ENCODE measurements at regions not wholly inside any gene's neighbourhood (a gene's known extent, or its start where the extent isn't known, plus 50 kb on each side); places are given as distances from the start of the nearest gene placed in this dataset.

DNA sequence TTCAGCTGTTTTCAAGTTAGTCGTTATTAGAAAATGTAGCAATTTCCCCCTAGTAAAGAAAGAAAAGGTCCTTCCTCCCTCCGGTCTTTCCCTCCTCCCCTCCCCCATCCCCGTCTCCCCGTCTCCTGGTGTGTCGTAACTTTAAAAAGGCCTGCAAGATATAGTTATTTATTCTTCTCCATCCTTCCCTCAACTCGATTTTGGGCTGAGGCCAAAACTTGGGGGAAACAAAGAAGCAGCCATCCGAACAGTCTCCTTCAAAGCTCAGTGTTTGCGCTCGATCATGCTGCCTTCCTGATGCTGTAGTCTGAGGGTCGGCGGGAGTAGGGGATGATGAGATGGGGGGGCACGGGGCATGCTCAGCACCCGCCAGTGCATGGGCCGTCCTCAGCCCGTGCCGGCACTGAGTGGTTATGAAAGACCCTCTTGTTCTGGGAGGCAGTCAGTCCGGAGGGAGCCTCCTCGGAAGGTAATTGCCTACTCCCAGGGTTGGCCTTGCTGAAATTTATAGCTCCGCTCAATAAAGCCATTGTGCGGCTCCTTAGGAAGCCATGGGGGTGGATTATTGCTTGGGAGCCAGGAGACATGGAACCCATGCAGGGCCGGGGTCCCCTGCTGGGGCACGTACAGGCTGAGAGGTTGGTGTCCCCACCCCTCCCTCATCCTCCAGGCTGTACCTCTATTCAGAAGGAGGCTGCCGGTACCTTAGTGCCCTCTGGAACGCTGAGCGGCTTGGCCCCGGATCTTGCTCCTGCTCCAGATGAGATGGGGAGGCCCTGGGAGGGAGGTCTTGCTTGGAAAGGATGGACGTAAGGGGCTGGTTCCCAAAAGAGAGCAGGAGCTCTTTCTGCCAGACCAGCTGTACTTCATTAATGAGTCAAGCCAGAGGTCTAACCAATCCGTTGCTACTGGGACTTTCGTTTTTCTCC lies 212.7 kb upstream of the CADM1 start:
- H3K4me1 ChIP-seq (ENCODE audit: control insufficient read depth, insufficient read depth, low read length): no peaks in the 10 kb centered on the region; the same call in 1 of the 2 replicates
- H3K4me3 ChIP-seq (ENCODE audit: low read depth, low read length): no peak overlapping the region
- no peak overlapping the region for H3K27ac ChIP-seq (ENCODE audit: low read depth, low read length)
- no peaks in the 10 kb centered on the region for H3K27me3 ChIP-seq (ENCODE audit: control insufficient read depth, insufficient read depth, low read length)
- no peaks in the 10 kb centered on the region for H3K9me3 ChIP-seq (ENCODE audit: control insufficient read depth, insufficient read depth, low read length)
- H3K9ac ChIP-seq (ENCODE audit: low read depth, low read length): no peak overlapping the region
- no peaks in the 10 kb centered on the region for H3K36me3 ChIP-seq (ENCODE audit: control insufficient read depth, insufficient read depth, low read length)

DNA sequence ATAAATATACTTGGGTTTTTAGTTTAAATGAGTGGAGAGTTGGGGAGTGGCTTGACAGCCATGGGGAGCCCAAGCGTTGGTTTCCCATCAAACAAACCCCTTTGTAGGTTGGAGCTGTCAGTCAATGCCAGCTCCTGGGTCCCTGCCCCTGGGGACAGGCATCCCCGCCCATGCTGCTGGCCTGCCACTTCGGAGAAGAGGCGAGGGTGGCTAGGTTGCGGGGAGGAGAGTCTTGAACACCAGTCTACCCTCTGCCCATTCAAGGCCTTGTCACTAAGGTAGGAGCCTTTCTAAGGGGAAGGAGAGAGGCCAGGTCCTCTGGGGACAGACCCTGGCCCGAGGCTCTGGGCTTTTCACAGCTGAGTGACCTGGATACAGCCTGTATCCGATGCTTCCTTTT lies 211.9 kb upstream of the CADM1 start:
- Histone ChIP-seq H3K27ac (ENCODE audit: low read depth, low read length) (no peak overlapping the region), H3K4me1 (ENCODE audit: control insufficient read depth, insufficient read depth, low read length) (no peaks in the 10 kb centered on the region; the same call in 1 of the 2 replicates), H3K27me3 (ENCODE audit: control insufficient read depth, insufficient read depth, low read length) (no peaks in the 10 kb centered on the region), H3K9ac (ENCODE audit: low read depth, low read length) (no peak overlapping the region), H3K4me3 (ENCODE audit: low read depth, low read length) (no peak overlapping the region), H3K9me3 (ENCODE audit: control insufficient read depth, insufficient read depth, low read length) (no peaks in the 10 kb centered on the region), H3K36me3 (ENCODE audit: control insufficient read depth, insufficient read depth, low read length) (no peaks in the 10 kb centered on the region)

DNA sequence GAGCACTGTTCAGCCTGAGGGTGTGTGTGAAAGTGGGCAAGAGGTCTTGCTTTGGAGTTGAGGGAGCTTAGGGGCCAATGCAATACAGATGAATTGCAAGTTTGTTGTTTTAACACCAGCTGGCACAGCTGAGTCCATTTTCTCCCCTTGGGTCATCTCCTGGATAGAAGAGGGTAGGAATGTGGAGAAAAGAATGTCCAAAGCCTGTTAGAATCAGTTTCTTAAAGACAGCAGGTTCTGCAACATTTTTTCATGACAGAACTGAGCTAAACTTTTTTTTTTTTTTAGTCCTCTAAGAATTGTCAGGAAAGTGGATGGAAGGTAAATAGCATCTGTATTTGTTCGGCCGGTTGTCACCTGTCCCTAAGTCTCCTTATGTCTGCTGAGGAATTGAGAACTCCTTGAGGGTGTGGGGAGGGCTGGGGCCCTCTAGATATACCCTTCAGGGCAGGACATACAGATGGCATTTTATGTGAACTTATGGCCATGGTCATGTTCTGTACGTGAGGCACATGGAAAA lies 211.1 kb upstream of the CADM1 start:
- Histone ChIP-seq H3K9me3 (ENCODE audit: control insufficient read depth, insufficient read depth, low read length) (no peaks in the 10 kb centered on the region), H3K36me3 (ENCODE audit: control insufficient read depth, insufficient read depth, low read length) (no peaks in the 10 kb centered on the region), H3K27ac (ENCODE audit: low read depth, low read length) (no peak overlapping the region), H3K9ac (ENCODE audit: low read depth, low read length) (no peak overlapping the region), H3K4me3 (ENCODE audit: low read depth, low read length) (no peak overlapping the region), H3K4me1 (ENCODE audit: control insufficient read depth, insufficient read depth, low read length) (no peaks in the 10 kb centered on the region; the same call in 1 of the 2 replicates), H3K27me3 (ENCODE audit: control insufficient read depth, insufficient read depth, low read length) (no peaks in the 10 kb centered on the region)

DNA sequence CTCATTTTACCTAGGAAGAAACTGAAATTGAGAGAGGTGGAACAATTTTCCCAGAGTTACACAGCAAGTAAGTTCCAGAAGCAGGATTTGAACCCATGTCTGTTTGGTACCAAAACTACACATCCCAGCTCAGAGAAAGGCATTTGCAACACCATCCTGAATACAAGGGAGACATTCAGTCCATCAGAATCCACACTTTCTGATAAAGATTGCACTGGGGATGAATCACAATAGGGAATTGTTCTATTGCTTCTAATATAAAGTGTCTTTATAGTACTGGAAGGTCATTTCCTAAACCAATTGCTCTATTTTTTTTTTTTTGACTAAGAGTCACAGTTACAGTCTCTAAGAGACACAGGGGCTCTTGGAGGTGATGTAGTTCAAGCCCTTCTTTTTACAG lies 208.1 kb upstream of the CADM1 start:
- Histone ChIP-seq H3K36me3 (ENCODE audit: control insufficient read depth, insufficient read depth, low read length) (no peaks in the 10 kb centered on the region), H3K4me1 (ENCODE audit: control insufficient read depth, insufficient read depth, low read length) (no peaks in the 10 kb centered on the region; the same call in 1 of the 2 replicates), H3K9ac (ENCODE audit: low read depth, low read length) (no peak overlapping the region)

DNA sequence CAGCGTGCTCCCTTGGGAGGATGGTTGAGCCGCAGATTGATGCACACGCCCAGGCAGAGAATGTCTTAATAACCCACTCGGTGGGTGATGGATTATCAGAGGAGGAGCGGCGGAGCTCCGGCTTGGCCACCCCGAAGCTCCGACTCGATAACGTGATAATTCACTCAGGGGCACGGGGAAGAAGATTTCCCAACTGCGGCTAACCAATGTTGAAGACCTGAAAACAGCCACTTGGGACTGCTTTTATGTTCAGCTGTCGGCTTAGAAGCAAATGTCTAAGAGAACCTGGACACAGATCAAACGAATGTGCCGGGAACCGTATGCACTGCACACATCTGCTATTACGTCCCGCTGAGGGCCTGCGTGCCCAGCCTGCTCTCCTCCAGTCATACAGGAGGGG lies 206.8 kb upstream of the CADM1 start:
- Histone ChIP-seq H3K27ac (ENCODE audit: low read depth, low read length) (no peak overlapping the region), H3K4me1 (ENCODE audit: control insufficient read depth, insufficient read depth, low read length) (no peaks in the 10 kb centered on the region), H3K36me3 (ENCODE audit: control insufficient read depth, insufficient read depth, low read length) (no peaks in the 10 kb centered on the region)

More for the DNA sequence above, 208.1 kb upstream of the CADM1 start:
- Histone ChIP-seq H3K27ac (ENCODE audit: low read depth, low read length) (no peak overlapping the region), H3K4me3 (ENCODE audit: low read depth, low read length) (no peak overlapping the region), H3K27me3 (ENCODE audit: control insufficient read depth, insufficient read depth, low read length) (no peaks in the 10 kb centered on the region), H3K9me3 (ENCODE audit: control insufficient read depth, insufficient read depth, low read length) (no peaks in the 10 kb centered on the region)

DNA sequence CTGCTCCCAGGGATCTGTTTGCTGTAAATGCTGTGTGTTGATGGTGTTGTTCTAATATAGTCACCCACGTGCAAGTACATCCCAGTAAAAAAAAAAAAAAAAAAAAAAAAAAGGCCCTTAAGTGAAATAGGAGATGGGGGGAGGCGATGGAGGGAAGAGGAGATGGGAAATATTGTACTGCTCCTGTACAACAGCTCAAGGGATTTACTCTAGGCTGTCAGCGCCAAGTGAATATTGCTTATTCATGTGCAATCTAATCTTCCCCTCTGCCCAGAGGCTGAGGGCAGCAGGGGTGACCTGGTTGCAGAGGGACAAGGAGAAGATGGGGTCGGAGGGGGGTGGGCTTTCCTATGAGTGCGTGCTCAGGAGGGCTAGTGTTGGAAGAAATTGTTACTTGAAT lies 206.2 kb upstream of the CADM1 start:
- Histone ChIP-seq H3K4me3 (ENCODE audit: low read depth, low read length) (no peak overlapping the region), H3K36me3 (ENCODE audit: control insufficient read depth, insufficient read depth, low read length) (no peaks in the 10 kb centered on the region)

More for the DNA sequence above, 206.8 kb upstream of the CADM1 start:
- Histone ChIP-seq H3K4me3 (ENCODE audit: low read depth, low read length) (no peak overlapping the region), H3K27me3 (ENCODE audit: control insufficient read depth, insufficient read depth, low read length) (no peaks in the 10 kb centered on the region), H3K9ac (ENCODE audit: low read depth, low read length) (no peak overlapping the region), H3K9me3 (ENCODE audit: control insufficient read depth, insufficient read depth, low read length) (no peaks in the 10 kb centered on the region)

DNA sequence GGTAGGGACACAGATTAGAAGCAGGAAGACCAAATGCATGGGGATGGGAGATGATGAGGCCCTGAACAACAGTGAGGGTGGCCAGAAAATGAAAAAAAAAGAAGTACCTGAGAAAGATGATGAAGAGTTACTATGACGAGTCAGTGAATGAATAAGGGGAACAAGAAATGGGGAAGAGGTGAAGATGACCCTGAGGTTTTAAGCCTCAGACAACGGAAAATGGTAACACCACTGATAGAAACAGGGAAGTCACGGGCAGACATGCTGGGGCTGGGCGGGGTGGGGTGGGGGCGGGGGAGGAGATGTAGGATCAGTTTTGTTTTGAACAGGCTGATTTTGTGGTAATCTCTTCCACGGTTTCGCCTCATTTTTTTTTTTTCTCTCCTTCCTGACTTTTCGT lies 205.1 kb upstream of the CADM1 start:
- Histone ChIP-seq H3K9ac (ENCODE audit: low read depth, low read length) (no peak overlapping the region), H3K36me3 (ENCODE audit: control insufficient read depth, insufficient read depth, low read length) (no peaks in the 10 kb centered on the region), H3K27me3 (ENCODE audit: control insufficient read depth, insufficient read depth, low read length) (no peaks in the 10 kb centered on the region), H3K27ac (ENCODE audit: low read depth, low read length) (no peak overlapping the region), H3K4me1 (ENCODE audit: control insufficient read depth, insufficient read depth, low read length) (no peaks in the 10 kb centered on the region), H3K4me3 (ENCODE audit: low read depth, low read length) (no peak overlapping the region), H3K9me3 (ENCODE audit: control insufficient read depth, insufficient read depth, low read length) (no peaks in the 10 kb centered on the region)

More for the DNA sequence above, 206.2 kb upstream of the CADM1 start:
- Histone ChIP-seq H3K27ac (ENCODE audit: low read depth, low read length) (no peak overlapping the region), H3K9me3 (ENCODE audit: control insufficient read depth, insufficient read depth, low read length) (no peaks in the 10 kb centered on the region), H3K27me3 (ENCODE audit: control insufficient read depth, insufficient read depth, low read length) (no peaks in the 10 kb centered on the region), H3K9ac (ENCODE audit: low read depth, low read length) (no peak overlapping the region), H3K4me1 (ENCODE audit: control insufficient read depth, insufficient read depth, low read length) (no peaks in the 10 kb centered on the region)

DNA sequence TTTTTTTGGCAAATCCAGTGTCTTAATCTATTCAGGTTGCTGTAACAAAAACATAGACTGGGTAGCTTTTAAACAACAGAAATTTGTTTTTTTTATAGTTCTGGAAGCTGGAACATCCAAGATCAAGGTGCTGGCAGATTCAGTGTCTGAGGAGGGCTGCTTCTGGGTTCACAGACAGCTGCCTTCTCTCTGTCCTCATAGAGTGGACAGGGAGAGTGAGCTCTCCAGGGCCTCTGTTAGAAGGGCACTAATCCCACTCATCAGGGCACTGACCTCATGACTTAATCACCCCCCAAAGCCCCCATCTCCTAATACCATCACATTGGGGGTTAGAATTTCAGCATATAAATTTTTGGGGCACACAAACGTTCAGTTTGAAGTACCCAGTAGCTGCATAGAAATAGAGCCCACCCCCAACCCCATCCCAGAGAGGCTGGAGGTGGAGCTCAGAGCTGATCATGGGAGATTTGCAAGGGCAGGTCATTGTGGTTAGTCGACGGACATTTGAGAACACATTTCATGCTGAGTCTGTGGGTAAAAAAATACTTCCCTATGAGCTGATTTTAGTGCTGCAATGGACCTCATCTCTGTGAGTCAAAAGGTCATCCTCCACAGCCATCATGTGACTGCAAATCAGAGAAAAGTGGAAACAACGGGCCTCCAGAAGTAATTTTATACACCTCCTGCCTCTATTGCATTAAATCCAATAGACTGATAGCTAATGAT lies 203.1 kb upstream of the CADM1 start:
- no peak overlapping the region for H3K27ac ChIP-seq (ENCODE audit: low read depth, low read length)
- H3K9ac ChIP-seq (ENCODE audit: low read depth, low read length): no peak overlapping the region
- no peaks in the 10 kb centered on the region for H3K36me3 ChIP-seq (ENCODE audit: control insufficient read depth, insufficient read depth, low read length)
- no peak overlapping the region for H3K4me3 ChIP-seq (ENCODE audit: low read depth, low read length)
- no peaks in the 10 kb centered on the region for H3K9me3 ChIP-seq (ENCODE audit: control insufficient read depth, insufficient read depth, low read length)
- no peaks in the 10 kb centered on the region for H3K4me1 ChIP-seq (ENCODE audit: control insufficient read depth, insufficient read depth, low read length)
- no peaks in the 10 kb centered on the region for H3K27me3 ChIP-seq (ENCODE audit: control insufficient read depth, insufficient read depth, low read length)

DNA sequence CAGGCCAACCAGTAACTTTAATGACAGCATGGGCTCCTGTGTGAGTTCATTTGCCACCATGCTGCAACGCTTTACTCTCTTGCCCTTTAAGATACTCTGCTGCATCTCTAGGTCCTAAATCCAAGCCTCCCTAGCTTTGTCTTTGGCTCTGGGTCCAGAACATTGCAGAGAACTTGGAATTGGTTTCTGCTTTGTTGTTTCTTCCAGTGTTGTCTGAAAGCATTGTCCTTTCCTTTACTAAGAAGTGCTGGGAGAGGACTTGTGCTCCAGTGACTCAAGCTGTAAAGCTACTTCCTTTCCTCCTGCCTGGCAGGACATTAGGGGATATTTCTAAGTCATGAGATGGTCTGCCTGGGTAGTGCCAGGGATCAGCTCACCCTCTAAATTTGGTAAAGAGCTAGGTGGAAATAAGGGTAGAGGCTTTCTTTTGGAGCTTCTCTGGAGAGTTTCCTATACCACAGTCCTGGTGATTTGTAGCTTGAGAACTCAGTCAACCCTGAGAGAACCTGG lies 202.5 kb upstream of the CADM1 start:
- no peak overlapping the region for H3K9ac ChIP-seq (ENCODE audit: low read depth, low read length)
- H3K9me3 ChIP-seq (ENCODE audit: control insufficient read depth, insufficient read depth, low read length): no peaks in the 10 kb centered on the region
- no peak overlapping the region for H3K27ac ChIP-seq (ENCODE audit: low read depth, low read length)
- no peaks in the 10 kb centered on the region for H3K27me3 ChIP-seq (ENCODE audit: control insufficient read depth, insufficient read depth, low read length)
- no peak overlapping the region for H3K4me3 ChIP-seq (ENCODE audit: low read depth, low read length)
- H3K4me1 ChIP-seq (ENCODE audit: control insufficient read depth, insufficient read depth, low read length): no peaks in the 10 kb centered on the region
- H3K36me3 ChIP-seq (ENCODE audit: control insufficient read depth, insufficient read depth, low read length): no peaks in the 10 kb centered on the region

DNA sequence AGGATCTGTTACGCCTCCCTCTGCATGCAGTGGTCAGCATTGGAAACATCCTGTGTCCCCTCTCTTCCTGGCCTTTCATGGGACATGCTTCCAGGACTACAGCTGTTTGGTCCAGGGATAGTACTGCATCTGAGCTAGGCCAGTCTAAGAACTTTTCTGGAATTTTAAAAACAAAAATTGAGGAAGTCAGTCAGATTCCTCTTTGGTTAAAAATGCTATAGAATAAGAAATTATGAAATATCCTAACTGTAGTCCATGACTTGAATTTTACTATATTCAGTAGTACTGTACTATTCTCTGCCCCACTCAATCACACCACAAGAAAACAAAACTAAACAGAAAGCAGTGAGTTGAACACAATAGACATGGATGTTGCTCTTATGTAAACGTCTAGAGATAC lies 201.0 kb upstream of the CADM1 start:
- Histone ChIP-seq H3K9ac (ENCODE audit: low read depth, low read length) (no peak overlapping the region), H3K36me3 (ENCODE audit: control insufficient read depth, insufficient read depth, low read length) (no peaks in the 10 kb centered on the region), H3K9me3 (ENCODE audit: control insufficient read depth, insufficient read depth, low read length) (no peaks in the 10 kb centered on the region), H3K4me3 (ENCODE audit: low read depth, low read length) (no peak overlapping the region), H3K27ac (ENCODE audit: low read depth, low read length) (no peak overlapping the region), H3K27me3 (ENCODE audit: control insufficient read depth, insufficient read depth, low read length) (no peaks in the 10 kb centered on the region), H3K4me1 (ENCODE audit: control insufficient read depth, insufficient read depth, low read length) (no peaks in the 10 kb centered on the region)
